ENCODE measurements at regions not wholly inside any gene's neighbourhood (a gene's known extent, or its start where the extent isn't known, plus 50 kb on each side); places are given as distances from the start of the nearest gene placed in this dataset.

DNA sequence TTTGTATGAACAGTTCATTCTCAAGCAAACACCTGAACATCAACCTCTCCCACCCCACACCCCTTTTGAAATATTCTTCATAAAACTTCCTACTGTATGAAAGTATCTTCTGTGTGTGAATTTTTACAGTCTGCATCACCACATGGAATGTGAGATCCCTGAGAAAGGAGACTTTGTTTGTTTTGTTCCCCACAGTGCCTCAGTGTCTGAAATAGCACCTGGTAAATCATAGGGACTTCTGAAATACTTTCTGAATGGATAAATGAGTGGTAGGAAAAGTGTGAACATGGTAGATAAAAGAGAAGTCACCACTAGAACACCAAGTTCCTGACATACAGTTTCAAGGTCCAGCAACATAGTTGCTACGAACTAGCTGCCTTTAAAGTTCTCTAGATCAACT lies 1071.2 kb downstream of the EFNB2 start:
- TF ChIP-seq, protein P1, sequence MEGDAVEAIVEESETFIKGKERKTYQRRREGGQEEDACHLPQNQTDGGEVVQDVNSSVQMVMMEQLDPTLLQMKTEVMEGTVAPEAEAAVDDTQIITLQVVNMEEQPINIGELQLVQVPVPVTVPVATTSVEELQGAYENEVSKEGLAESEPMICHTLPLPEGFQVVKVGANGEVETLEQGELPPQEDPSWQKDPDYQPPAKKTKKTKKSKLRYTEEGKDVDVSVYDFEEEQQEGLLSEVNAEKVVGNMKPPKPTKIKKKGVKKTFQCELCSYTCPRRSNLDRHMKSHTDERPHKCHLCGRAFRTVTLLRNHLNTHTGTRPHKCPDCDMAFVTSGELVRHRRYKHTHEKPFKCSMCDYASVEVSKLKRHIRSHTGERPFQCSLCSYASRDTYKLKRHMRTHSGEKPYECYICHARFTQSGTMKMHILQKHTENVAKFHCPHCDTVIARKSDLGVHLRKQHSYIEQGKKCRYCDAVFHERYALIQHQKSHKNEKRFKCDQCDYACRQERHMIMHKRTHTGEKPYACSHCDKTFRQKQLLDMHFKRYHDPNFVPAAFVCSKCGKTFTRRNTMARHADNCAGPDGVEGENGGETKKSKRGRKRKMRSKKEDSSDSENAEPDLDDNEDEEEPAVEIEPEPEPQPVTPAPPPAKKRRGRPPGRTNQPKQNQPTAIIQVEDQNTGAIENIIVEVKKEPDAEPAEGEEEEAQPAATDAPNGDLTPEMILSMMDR (IDR thresholded peaks at IDR 0.05; ENCODE audit: low read length): no peak
- TF ChIP-seq EZH2 (IDR thresholded peaks at IDR 0.05; ENCODE audit: borderline replicate concordance, low read length): no peak
